Activated T-helper 1 cell treated with anti-CD3 and anti-CD28 coated beads, Interleukin-12 subunit alpha, Interleukin-12 subunit beta, Interleukin-2, Interleukin-4 antibody, amounts not matched to agents 30 ng/mL and 10 ng/mL and 1 ng/mL, durations not matched to agents 14 hours and 24 hours and 36 hours (primary cell): ENCODE measurements at regions not wholly inside any gene's neighbourhood (a gene's known extent, or its start where the extent isn't known, plus 50 kb on each side); places are given as distances from the start of the nearest gene placed in this dataset.

Experiments
- DNase-seq: peaks from one replicate; pipeline ENCODE4 v3.0.0; 2021; ENCODE audit warnings: low spot score
- H3K27ac Mint-ChIP-seq: one replicate; pipeline ENCODE4 v1.8.0; 2021; ENCODE audit warnings: mild to moderate bottlenecking, mixed read lengths
- H3K27me3 Mint-ChIP-seq: one replicate; pipeline ENCODE4 v1.8.0; 2022; ENCODE audit warnings: mild to moderate bottlenecking, moderate library complexity, mixed read lengths; ENCODE audit not compliant: insufficient read depth
- H3K36me3 Mint-ChIP-seq: one replicate; pipeline ENCODE4 v1.8.0; 2021; ENCODE audit warnings: low read depth, mixed read lengths
- H3K4me1 Mint-ChIP-seq: one replicate; pipeline ENCODE4 v1.8.0; 2021; ENCODE audit warnings: low read depth, mixed read lengths
- H3K4me3 Mint-ChIP-seq: one replicate; pipeline ENCODE4 v1.8.0; 2021; ENCODE audit warnings: mild to moderate bottlenecking, moderate library complexity, mixed read lengths
- H3K9me3 Mint-ChIP-seq: one replicate; pipeline ENCODE4 v1.8.0; 2021; ENCODE audit warnings: mixed read lengths
- intact Hi-C: fragments of 100-400 bp; cut with micrococcal nuclease; formaldehyde crosslinking; loops from one replicate; pipeline ENCODE4 v1.15.1; 2024

DNA sequence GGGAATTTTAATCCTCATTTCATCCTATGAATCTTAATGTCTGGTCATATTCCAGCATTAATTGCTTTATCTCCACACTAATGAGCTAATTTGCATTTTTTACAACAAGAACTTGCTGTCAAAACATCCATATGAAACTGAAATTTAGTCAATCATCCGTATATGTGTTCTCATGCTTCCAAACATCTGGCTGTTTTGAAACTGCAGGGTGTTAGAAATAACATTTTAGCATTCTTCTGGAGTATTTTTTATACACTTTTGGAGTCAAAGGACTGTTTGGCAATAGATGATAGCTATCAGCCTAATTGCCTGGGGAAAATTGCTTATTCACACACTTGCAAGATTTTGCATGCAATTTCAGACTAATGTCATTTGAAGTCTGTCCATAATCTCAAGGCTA, 1639.3 kb downstream of the KCNT2 start:
- Mint-ChIP-seq H3K4me1 (no peaks in the 10 kb centered on the region), H3K9me3 (no peaks in the 10 kb centered on the region), H3K27ac (no peak overlapping the region), H3K4me3 (no peak overlapping the region), H3K36me3 (no peaks in the 10 kb centered on the region), H3K27me3 (no peaks in the 10 kb centered on the region)
- intact Hi-C loops, result no loop called here
- no peak for DNase-seq

GRCh38 chr1:194959795-194960194, 1648.4 kb downstream of the KCNT2 start:
- Mint-ChIP-seq H3K36me3 (no peaks in the 10 kb centered on the region), H3K27ac (no peak overlapping the region), H3K9me3 (no peaks in the 10 kb centered on the region), H3K4me3 (no peak overlapping the region), H3K27me3 (no peaks in the 10 kb centered on the region), H3K4me1 (no peaks in the 10 kb centered on the region)
- intact Hi-C loops, result no loop called here
- DNase-seq, result no peak

GRCh38 chr1:194952171-194952570, 1656.1 kb downstream of the KCNT2 start:
- no peak for DNase-seq
- Mint-ChIP-seq H3K27me3 (no peaks in the 10 kb centered on the region), H3K9me3 (no peaks in the 10 kb centered on the region), H3K4me3 (no peak overlapping the region), H3K36me3 (no peaks in the 10 kb centered on the region), H3K27ac (no peak overlapping the region), H3K4me1 (no peaks in the 10 kb centered on the region)
- intact Hi-C loops, result no loop called here

- Mint-ChIP-seq H3K36me3 (no peaks in the 10 kb centered on the region), H3K27ac (no peak overlapping the region), H3K4me1 (no peaks in the 10 kb centered on the region), H3K27me3 (no peaks in the 10 kb centered on the region), H3K4me3 (no peak overlapping the region), H3K9me3 (no peaks in the 10 kb centered on the region)
- intact Hi-C loops, result no loop called here
- no peak for DNase-seq
These were observed 1657.7 kb downstream of the KCNT2 start for GRCh38 chr1:194950584-194950983.

DNA sequence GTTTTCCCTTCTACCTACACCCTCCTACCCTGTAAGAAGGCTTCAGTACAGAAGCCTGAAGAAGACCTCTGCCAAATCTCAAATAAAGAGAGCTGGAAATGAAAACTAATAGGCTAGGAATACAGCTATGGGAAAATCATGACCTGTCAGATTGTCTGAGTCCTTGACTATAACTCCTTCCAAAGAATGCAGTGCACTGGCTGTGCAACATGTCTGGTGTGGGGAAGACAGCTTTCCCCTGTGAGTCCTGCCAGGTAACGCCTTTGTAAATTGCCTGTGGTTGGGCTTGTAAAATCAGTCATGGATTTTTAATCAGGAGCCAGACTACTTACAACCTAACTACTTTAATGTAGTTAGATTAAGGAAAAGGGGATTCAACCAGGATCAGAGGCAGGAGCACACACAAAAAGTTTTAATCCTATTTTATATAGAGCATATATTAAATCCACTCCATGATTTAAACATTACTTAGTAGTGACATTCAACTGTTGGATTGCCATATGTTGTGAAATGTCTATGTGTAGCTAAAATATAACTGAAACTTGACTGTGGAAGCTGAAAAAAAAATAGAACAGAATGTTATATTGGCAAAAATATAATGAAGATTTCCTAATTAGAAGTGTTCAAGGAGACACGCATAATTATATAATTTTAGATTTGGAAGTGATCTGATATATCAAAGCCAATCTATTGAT, 1667.8 kb downstream of the KCNT2 start:
- DNase-seq, result no peak
- Mint-ChIP-seq H3K27ac (no peak overlapping the region), H3K36me3 (no peaks in the 10 kb centered on the region), H3K4me3 (no peak overlapping the region), H3K27me3 (no peaks in the 10 kb centered on the region), H3K9me3 (no peaks in the 10 kb centered on the region), H3K4me1 (no peaks in the 10 kb centered on the region)
- intact Hi-C loops, result no loop called here

DNA sequence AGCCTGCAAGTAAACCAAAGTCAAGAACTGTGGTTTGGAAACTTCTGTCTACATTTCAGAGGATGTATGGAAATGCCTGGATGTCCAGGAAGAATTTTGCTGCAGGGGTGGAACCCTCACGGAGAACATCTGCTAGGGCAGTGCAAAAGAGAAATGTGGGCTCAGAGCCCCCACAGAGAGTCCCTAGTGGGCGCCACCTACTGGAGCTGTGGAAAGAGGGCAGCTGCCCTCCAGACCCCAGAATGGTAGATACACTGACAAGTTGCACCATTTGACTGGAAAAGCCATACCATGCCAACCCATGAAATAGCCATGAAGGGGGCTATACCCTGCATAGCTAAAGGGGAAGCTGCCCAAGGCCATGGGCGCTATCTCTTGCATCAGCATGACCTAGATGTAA, 1672.4 kb downstream of the KCNT2 start:
- no peaks in the 10 kb centered on the region for H3K9me3 Mint-ChIP-seq

DNA sequence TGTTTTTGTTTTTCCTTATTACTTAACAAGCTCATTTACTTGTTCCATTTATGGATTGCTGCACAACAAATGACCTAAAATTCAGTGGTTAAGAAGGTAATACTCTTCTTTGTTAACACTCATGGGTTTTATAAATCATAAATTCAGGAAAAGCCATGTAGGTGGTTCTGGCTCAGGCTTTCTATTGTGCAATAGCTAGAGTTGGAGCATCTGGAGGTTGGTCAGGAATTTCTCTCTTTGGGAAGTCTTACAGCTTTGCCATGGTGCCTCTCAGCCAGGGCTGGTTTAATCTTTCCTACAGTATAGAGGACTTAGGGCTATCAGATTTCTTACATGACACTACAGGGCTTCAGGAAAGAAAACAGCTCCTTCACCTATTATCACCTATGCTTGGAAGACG, 1677.1 kb downstream of the KCNT2 start:
- intact Hi-C loops, result no loop called here
- Mint-ChIP-seq H3K9me3 (no peaks in the 10 kb centered on the region), H3K36me3 (no peaks in the 10 kb centered on the region), H3K27ac (no peak overlapping the region), H3K27me3 (no peaks in the 10 kb centered on the region), H3K4me1 (no peaks in the 10 kb centered on the region), H3K4me3 (no peak overlapping the region)
- DNase-seq, result no peak

More for the DNA sequence above, 1672.4 kb downstream of the KCNT2 start:
- DNase-seq, result no peak
- Mint-ChIP-seq H3K4me1 (no peaks in the 10 kb centered on the region), H3K27me3 (no peaks in the 10 kb centered on the region), H3K27ac (no peak overlapping the region), H3K4me3 (no peak overlapping the region), H3K36me3 (no peaks in the 10 kb centered on the region)
- intact Hi-C loops, result no loop called here

GRCh38 chr1:194930132-194930531, 1678.1 kb downstream of the KCNT2 start:
- H3K4me1 Mint-ChIP-seq, result no peaks in the 10 kb centered on the region
- H3K27ac Mint-ChIP-seq, result no peak overlapping the region
- no peak overlapping the region for H3K4me3 Mint-ChIP-seq
- no peak for DNase-seq
- H3K27me3 Mint-ChIP-seq, result no peaks in the 10 kb centered on the region
- H3K9me3 Mint-ChIP-seq, result no peaks in the 10 kb centered on the region
- intact Hi-C loops, result no loop called here
- no peaks in the 10 kb centered on the region for H3K36me3 Mint-ChIP-seq

GRCh38 chr1:194929357-194929756, 1678.9 kb downstream of the KCNT2 start:
- Mint-ChIP-seq H3K9me3 (no peaks in the 10 kb centered on the region), H3K36me3 (no peaks in the 10 kb centered on the region), H3K4me1 (no peaks in the 10 kb centered on the region), H3K27me3 (no peaks in the 10 kb centered on the region), H3K4me3 (no peak overlapping the region), H3K27ac (no peak overlapping the region)
- DNase-seq, result no peak
- intact Hi-C loops, result no loop called here

GRCh38 chr1:194919146-194919545, 1689.1 kb downstream of the KCNT2 start:
- Mint-ChIP-seq H3K36me3 (no peaks in the 10 kb centered on the region), H3K27ac (no peak overlapping the region), H3K4me1 (no peaks in the 10 kb centered on the region), H3K4me3 (no peak overlapping the region), H3K9me3 (no peaks in the 10 kb centered on the region), H3K27me3 (no peaks in the 10 kb centered on the region)
- DNase-seq, result no peak
- intact Hi-C loops, result no loop called here

DNA sequence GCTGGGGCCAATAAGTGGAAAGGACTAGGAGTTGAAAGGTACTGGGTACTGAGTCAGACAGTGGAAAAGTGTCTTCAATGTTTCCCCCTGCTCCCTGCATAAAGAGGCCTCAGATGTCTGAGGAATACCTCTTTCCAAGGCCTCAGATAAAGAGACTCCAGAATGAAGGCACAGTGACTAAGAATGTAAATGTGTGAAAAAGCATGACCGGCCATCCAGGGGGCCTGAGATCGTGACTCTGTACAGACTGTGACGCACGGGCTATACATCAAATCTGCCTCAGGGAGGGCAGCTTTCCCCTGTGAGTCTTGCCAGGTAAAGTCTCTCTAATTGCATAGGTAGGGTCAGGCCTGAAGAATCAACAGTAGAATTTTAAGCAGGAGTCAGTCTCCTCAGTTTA, 1690.5 kb downstream of the KCNT2 start:
- H3K27me3 Mint-ChIP-seq, result no peaks in the 10 kb centered on the region
- no peak overlapping the region for H3K27ac Mint-ChIP-seq
- intact Hi-C loops, result no loop called here

GRCh38 chr1:194908643-194909042, 1699.6 kb downstream of the KCNT2 start:
- no peaks in the 10 kb centered on the region for H3K27me3 Mint-ChIP-seq
- no peaks in the 10 kb centered on the region for H3K9me3 Mint-ChIP-seq
- intact Hi-C loops, result no loop called here
- no peak overlapping the region for H3K4me3 Mint-ChIP-seq
- no peaks in the 10 kb centered on the region for H3K4me1 Mint-ChIP-seq
- no peaks in the 10 kb centered on the region for H3K36me3 Mint-ChIP-seq
- no peak overlapping the region for H3K27ac Mint-ChIP-seq
- DNase-seq, result no peak

More for the DNA sequence above, 1690.5 kb downstream of the KCNT2 start:
- H3K36me3 Mint-ChIP-seq, result no peaks in the 10 kb centered on the region
- no peaks in the 10 kb centered on the region for H3K9me3 Mint-ChIP-seq
- no peak for DNase-seq
- H3K4me1 Mint-ChIP-seq, result no peaks in the 10 kb centered on the region
- no peak overlapping the region for H3K4me3 Mint-ChIP-seq

DNA sequence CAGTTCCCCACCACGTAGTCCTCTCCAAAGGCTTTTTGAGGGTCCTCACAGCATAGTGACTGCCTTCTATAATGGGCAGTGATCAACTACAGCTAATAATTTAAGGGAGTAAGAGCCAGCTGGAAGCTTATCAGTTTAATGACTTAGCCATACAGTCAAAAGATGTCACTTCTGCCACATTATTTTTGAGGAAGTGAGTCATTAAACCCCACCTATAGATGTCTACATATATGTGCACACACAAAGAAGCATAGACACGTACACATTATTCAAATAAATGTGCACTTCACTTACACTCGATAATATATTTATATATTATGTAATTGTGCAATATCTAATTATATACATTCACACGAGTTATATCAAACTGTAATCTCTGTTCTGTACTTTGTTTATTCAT, 1704.7 kb downstream of the KCNT2 start:
- no peak overlapping the region for H3K27ac Mint-ChIP-seq
- H3K4me1 Mint-ChIP-seq, result no peaks in the 10 kb centered on the region
- H3K9me3 Mint-ChIP-seq, result no peaks in the 10 kb centered on the region
- no peaks in the 10 kb centered on the region for H3K36me3 Mint-ChIP-seq
- no peak overlapping the region for H3K4me3 Mint-ChIP-seq
- no peaks in the 10 kb centered on the region for H3K27me3 Mint-ChIP-seq
- intact Hi-C loops, result no loop called here
- no peak for DNase-seq

- Mint-ChIP-seq H3K36me3 (no peaks in the 10 kb centered on the region), H3K9me3 (peaks cover 9% of the 10 kb centered on the region), H3K27ac (no peak overlapping the region), H3K27me3 (no peaks in the 10 kb centered on the region), H3K4me1 (no peaks in the 10 kb centered on the region), H3K4me3 (no peak overlapping the region)
- DNase-seq, result no peak
- intact Hi-C loops, result no loop called here
These were observed 1702.9 kb upstream of the B3GALT2 start for GRCh38 chr1:194889310-194889709.
